A549 (cell line): ENCODE measurements at regions not wholly inside any gene's neighbourhood (a gene's known extent, or its start where the extent isn't known, plus 50 kb on each side); places are given as distances from the start of the nearest gene placed in this dataset.

Experiments
- CBX2 ChIP-seq: fragments of 200-600 bp; sonication (generic); IDR thresholded peaks from 2 replicates; pipeline ENCODE4 v1.6.1; 2016; ENCODE audit warnings: low read depth, mild to moderate bottlenecking, borderline replicate concordance
- CHD2 ChIP-seq: fragments of 150-350 bp; IDR thresholded peaks from 2 replicates; pipeline ENCODE4 v1.6.1; 2014; ENCODE audit warnings: low read length; ENCODE audit not compliant: partially characterized antibody
- CHD4 ChIP-seq: fragments of 200-600 bp; sonication (generic); IDR thresholded peaks from 2 replicates; pipeline ENCODE4 v1.6.1; 2016; ENCODE audit warnings: antibody characterized with exemption, mild to moderate bottlenecking, borderline replicate concordance
- EP300 ChIP-seq, 2 experiments: fragments of >200 bp; sonication (Bioruptor Twin); formaldehyde crosslinking; IDR thresholded peaks; 2 replicates in 1 of 2; 3 replicates in 1 of 2; pipeline ENCODE4 v1.6.1; 2016 to 2017
- ESRRA ChIP-seq: fragments of 150-350 bp; IDR thresholded peaks from 2 replicates; pipeline ENCODE4 v1.6.1; 2014; ENCODE audit warnings: mild to moderate bottlenecking, low read length, borderline replicate concordance
- MAZ ChIP-seq: fragments of 150-350 bp; IDR thresholded peaks from 2 replicates; pipeline ENCODE4 v1.6.1; 2014; ENCODE audit warnings: antibody characterized with exemption, low read depth, low read length, borderline replicate concordance
- RAD21 ChIP-seq, 2 experiments: fragments of >200 bp in 1 of 2; sonication (Bioruptor Twin) in 1 of 2; formaldehyde crosslinking in 1 of 2; IDR thresholded peaks in 1 of 2; conservative IDR thresholded peaks in 1 of 2; 2 replicates in 1 of 2; 3 replicates in 1 of 2; pipeline ENCODE4 v1.6.1; 2012 to 2018; ENCODE audit warnings: inconsistent platforms in 1 of 2
- SMC3 ChIP-seq: fragments of >200 bp; sonication (Bioruptor Twin); formaldehyde crosslinking; IDR thresholded peaks from 3 replicates; pipeline ENCODE4 v1.6.1; 2018; ENCODE audit warnings: inconsistent platforms
- TF ChIP-seq, protein P1 (sequence below): fragments of 150-350 bp; IDR thresholded peaks from 2 replicates; pipeline ENCODE4 v1.6.1; 2014; ENCODE audit warnings: low read depth, mild to moderate bottlenecking, low read length
- TF ChIP-seq, protein P2 (sequence below): fragments of >200 bp; sonication (Bioruptor Twin); formaldehyde crosslinking; IDR thresholded peaks from 3 replicates; pipeline ENCODE4 v1.6.1; 2016
- TF ChIP-seq, protein P3 (sequence below): fragments of >200 bp; sonication (Bioruptor Twin); formaldehyde crosslinking; IDR thresholded peaks from 3 replicates; pipeline ENCODE4 v1.5.1; 2016
- TF ChIP-seq, protein P4 (sequence below): fragments of 200-600 bp; sonication (generic); IDR thresholded peaks from 2 replicates; pipeline ENCODE4 v1.6.1; 2016; ENCODE audit warnings: antibody characterized with exemption, mild to moderate bottlenecking, moderate library complexity
- TF ChIP-seq, protein P5 (sequence below): IDR thresholded peaks from 2 replicates; pipeline ENCODE4 v1.6.1; 2012

DNA sequence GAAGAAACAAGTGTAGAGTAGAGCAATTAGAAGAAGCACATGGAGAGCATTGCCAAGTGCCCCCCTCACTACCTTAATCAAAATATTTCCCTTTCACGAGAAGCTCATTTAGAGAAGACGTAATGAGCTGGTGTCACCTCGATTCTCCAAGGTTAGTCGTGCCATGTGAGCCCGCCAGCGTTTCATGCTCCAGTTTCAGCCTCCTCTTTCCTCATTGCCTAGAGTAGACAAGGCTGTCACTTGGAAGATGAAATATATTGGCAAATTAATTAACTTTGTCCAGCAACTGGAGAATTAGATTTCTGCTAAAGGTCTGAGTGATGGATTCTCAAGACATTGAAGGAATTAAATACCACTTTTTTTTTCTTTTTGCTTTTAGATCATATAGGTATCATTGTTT lies 399.6 kb downstream of the TUSC7 start:
- TF ChIP-seq, protein P1, sequence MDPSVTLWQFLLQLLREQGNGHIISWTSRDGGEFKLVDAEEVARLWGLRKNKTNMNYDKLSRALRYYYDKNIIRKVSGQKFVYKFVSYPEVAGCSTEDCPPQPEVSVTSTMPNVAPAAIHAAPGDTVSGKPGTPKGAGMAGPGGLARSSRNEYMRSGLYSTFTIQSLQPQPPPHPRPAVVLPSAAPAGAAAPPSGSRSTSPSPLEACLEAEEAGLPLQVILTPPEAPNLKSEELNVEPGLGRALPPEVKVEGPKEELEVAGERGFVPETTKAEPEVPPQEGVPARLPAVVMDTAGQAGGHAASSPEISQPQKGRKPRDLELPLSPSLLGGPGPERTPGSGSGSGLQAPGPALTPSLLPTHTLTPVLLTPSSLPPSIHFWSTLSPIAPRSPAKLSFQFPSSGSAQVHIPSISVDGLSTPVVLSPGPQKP = no peak
- TF ChIP-seq, protein P2, sequence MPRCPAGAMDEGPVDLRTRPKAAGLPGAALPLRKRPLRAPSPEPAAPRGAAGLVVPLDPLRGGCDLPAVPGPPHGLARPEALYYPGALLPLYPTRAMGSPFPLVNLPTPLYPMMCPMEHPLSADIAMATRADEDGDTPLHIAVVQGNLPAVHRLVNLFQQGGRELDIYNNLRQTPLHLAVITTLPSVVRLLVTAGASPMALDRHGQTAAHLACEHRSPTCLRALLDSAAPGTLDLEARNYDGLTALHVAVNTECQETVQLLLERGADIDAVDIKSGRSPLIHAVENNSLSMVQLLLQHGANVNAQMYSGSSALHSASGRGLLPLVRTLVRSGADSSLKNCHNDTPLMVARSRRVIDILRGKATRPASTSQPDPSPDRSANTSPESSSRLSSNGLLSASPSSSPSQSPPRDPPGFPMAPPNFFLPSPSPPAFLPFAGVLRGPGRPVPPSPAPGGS = no peak
- TF ChIP-seq ESRRA (no peak), SMC3 (no peak), RAD21 (conservative IDR thresholded peaks at IDR 0.05 in 1 of 2, IDR thresholded peaks at IDR 0.05 in 1 of 2) (no peak), MAZ (no peak), CHD2 (no peak), CBX2 (no peak), CHD4 (no peak), EP300 (IDR thresholded peaks at IDR 0.05) (no peak)
- TF ChIP-seq, protein P3, sequence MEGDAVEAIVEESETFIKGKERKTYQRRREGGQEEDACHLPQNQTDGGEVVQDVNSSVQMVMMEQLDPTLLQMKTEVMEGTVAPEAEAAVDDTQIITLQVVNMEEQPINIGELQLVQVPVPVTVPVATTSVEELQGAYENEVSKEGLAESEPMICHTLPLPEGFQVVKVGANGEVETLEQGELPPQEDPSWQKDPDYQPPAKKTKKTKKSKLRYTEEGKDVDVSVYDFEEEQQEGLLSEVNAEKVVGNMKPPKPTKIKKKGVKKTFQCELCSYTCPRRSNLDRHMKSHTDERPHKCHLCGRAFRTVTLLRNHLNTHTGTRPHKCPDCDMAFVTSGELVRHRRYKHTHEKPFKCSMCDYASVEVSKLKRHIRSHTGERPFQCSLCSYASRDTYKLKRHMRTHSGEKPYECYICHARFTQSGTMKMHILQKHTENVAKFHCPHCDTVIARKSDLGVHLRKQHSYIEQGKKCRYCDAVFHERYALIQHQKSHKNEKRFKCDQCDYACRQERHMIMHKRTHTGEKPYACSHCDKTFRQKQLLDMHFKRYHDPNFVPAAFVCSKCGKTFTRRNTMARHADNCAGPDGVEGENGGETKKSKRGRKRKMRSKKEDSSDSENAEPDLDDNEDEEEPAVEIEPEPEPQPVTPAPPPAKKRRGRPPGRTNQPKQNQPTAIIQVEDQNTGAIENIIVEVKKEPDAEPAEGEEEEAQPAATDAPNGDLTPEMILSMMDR = no peak
- TF ChIP-seq, protein P4, sequence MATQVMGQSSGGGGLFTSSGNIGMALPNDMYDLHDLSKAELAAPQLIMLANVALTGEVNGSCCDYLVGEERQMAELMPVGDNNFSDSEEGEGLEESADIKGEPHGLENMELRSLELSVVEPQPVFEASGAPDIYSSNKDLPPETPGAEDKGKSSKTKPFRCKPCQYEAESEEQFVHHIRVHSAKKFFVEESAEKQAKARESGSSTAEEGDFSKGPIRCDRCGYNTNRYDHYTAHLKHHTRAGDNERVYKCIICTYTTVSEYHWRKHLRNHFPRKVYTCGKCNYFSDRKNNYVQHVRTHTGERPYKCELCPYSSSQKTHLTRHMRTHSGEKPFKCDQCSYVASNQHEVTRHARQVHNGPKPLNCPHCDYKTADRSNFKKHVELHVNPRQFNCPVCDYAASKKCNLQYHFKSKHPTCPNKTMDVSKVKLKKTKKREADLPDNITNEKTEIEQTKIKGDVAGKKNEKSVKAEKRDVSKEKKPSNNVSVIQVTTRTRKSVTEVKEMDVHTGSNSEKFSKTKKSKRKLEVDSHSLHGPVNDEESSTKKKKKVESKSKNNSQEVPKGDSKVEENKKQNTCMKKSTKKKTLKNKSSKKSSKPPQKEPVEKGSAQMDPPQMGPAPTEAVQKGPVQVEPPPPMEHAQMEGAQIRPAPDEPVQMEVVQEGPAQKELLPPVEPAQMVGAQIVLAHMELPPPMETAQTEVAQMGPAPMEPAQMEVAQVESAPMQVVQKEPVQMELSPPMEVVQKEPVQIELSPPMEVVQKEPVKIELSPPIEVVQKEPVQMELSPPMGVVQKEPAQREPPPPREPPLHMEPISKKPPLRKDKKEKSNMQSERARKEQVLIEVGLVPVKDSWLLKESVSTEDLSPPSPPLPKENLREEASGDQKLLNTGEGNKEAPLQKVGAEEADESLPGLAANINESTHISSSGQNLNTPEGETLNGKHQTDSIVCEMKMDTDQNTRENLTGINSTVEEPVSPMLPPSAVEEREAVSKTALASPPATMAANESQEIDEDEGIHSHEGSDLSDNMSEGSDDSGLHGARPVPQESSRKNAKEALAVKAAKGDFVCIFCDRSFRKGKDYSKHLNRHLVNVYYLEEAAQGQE = no peak
- TF ChIP-seq, protein P5, sequence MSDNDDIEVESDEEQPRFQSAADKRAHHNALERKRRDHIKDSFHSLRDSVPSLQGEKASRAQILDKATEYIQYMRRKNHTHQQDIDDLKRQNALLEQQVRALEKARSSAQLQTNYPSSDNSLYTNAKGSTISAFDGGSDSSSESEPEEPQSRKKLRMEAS = no peak
